ENCODE measurements at regions not wholly inside any gene's neighbourhood (a gene's known extent, or its start where the extent isn't known, plus 50 kb on each side); places are given as distances from the start of the nearest gene placed in this dataset.

- Histone ChIP-seq H3K27ac (ENCODE audit: insufficient read depth, low read depth, low read length) (no peak overlapping the region), H3K4me1 (ENCODE audit: control insufficient read depth, extremely low read depth, insufficient read depth, low read length) (peaks cover 13% of the 10 kb centered on the region), H3K4me2 (ENCODE audit: insufficient read depth, low read length) (no peak overlapping the region), H3K4me3 (replicated peaks in 1 of 3; ENCODE audit: insufficient read depth in 1 of 3, low read depth in 1 of 3, low read length in 3 of 3) (no peak overlapping the region), H3K27me3 (ENCODE audit: control insufficient read depth in 2 of 2, insufficient read depth in 2 of 2, low read length in 2 of 2) (no peaks in the 10 kb centered on the region), H3K9ac (replicated peaks; ENCODE audit: extremely low read depth, insufficient read depth, low read length) (no peak overlapping the region), H4K20me1 (replicated peaks; ENCODE audit: control insufficient read depth, extremely low read depth, insufficient read depth, low read length) (no peaks in the 10 kb centered on the region), H3K79me2 (ENCODE audit: control insufficient read depth, insufficient read depth, low read length) (no peaks in the 10 kb centered on the region), H3K36me3 (ENCODE audit: control insufficient read depth in 2 of 2, extremely low read depth in 1 of 2, insufficient read depth in 2 of 2, low read length in 2 of 2) (no peaks in the 10 kb centered on the region), H2AFZ (ENCODE audit: low read depth, low read length) (no peak overlapping the region), H3K9me3 (replicated peaks; ENCODE audit: control insufficient read depth, insufficient read depth, low read length) (no peaks in the 10 kb centered on the region), H3K9me1 (replicated peaks; ENCODE audit: control insufficient read depth, extremely low read depth, insufficient read depth, low read length) (no peaks in the 10 kb centered on the region)
- FAIRE-seq: peak; percentile 84
- intact Hi-C loops (cut with micrococcal nuclease): loop anchor here (1.0 to 5.0 kb wide), 6 partner anchors 60 to 776 kb away; partner anchors contain the start of gene TFB1M
- peak; percentile 76 for DNase-seq (ENCODE audit: low read depth, low spot score)
- ChIA-PET CTCF (interaction anchor here (0.6 to 8.3 kb wide), 37 partner anchors 9 to 399 kb away, joined by 3 to 167 read pairs (median 4); no protein-coding TSS in a partner anchor), POLR2A (no interaction called here)
- TF ChIP-seq, protein P1, sequence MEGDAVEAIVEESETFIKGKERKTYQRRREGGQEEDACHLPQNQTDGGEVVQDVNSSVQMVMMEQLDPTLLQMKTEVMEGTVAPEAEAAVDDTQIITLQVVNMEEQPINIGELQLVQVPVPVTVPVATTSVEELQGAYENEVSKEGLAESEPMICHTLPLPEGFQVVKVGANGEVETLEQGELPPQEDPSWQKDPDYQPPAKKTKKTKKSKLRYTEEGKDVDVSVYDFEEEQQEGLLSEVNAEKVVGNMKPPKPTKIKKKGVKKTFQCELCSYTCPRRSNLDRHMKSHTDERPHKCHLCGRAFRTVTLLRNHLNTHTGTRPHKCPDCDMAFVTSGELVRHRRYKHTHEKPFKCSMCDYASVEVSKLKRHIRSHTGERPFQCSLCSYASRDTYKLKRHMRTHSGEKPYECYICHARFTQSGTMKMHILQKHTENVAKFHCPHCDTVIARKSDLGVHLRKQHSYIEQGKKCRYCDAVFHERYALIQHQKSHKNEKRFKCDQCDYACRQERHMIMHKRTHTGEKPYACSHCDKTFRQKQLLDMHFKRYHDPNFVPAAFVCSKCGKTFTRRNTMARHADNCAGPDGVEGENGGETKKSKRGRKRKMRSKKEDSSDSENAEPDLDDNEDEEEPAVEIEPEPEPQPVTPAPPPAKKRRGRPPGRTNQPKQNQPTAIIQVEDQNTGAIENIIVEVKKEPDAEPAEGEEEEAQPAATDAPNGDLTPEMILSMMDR (IDR thresholded peaks at IDR 0.05; ENCODE audit: extremely low read depth in 1 of 2, insufficient read depth in 1 of 2, low read depth in 1 of 2, low read length in 2 of 2): peak; percentile 65 to 73
- no peak for TF ChIP-seq EZH2 (IDR thresholded peaks at IDR 0.05; ENCODE audit: borderline replicate concordance, low read depth, low read length, severe bottlenecking)
- dilution Hi-C loops (cut with MboI; ENCODE audit: extremely low pct_ligation_motif_present, low sequenced_read_pairs): no loop called here
- no TSS peak for BruUV-seq (replicated peaks)
Observed at GRCh38 chr6:154928325-154928922, 66.7 kb upstream of the TIAM2 start.

DNA sequence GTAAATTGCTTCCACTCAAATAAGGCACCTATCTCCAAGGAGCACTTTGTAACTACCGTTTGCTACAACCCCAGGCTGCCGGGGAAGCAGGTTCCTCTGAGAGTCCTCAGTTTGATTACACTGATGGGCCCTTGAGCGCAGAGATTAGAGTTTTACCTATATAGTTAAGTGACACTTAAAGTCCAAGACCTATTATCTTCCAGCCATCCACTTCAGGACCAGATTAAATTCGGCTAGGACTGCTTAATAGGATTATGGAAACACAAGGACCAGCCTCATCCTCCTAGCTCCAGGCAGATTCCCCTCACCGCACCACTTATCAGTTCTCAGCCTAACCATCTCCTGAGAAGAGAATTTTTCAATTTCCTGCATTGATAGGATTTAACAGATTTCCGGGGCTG is 64.7 kb upstream of the TIAM2 start:
- no peaks in the 10 kb centered on the region for H3K27me3 ChIP-seq (ENCODE audit: control insufficient read depth in 2 of 2, insufficient read depth in 2 of 2, low read length in 2 of 2)
- ChIA-PET CTCF (interaction anchor here (0.6 to 8.3 kb wide), 5 partner anchors 62 to 386 kb away, joined by 3 to 167 read pairs (median 11); no protein-coding TSS in a partner anchor), POLR2A (no interaction called here)
- no peak overlapping the region for H3K9ac ChIP-seq (replicated peaks; ENCODE audit: extremely low read depth, insufficient read depth, low read length)
- no peaks in the 10 kb centered on the region for H3K79me2 ChIP-seq (ENCODE audit: control insufficient read depth, insufficient read depth, low read length)
- DNase-seq (ENCODE audit: low read depth, low spot score): no peak
- no peaks in the 10 kb centered on the region for H3K36me3 ChIP-seq (ENCODE audit: control insufficient read depth in 2 of 2, extremely low read depth in 1 of 2, insufficient read depth in 2 of 2, low read length in 2 of 2)
- dilution Hi-C loops (cut with MboI; ENCODE audit: extremely low pct_ligation_motif_present, low sequenced_read_pairs): no loop called here
- TF ChIP-seq JUN (IDR thresholded peaks at IDR 0.05; ENCODE audit: borderline replicate concordance, insufficient read depth, insufficient read length, low read depth) (no peak), FOS (IDR thresholded peaks at IDR 0.05; ENCODE audit: borderline replicate concordance, insufficient read depth, low read length) (no peak), GATA2 (IDR thresholded peaks at IDR 0.05; ENCODE audit: insufficient read depth, insufficient read length, low read depth, low read length) (no peak), MYC (IDR thresholded peaks at IDR 0.05; ENCODE audit: low read depth, low read length) (no peak), POLR2A (IDR thresholded peaks at IDR 0.05; ENCODE audit: low read depth, low read length) (no peak), EZH2 (IDR thresholded peaks at IDR 0.05; ENCODE audit: borderline replicate concordance, low read depth, low read length, severe bottlenecking) (no peak), POLR2AphosphoS5 (IDR thresholded peaks at IDR 0.05; ENCODE audit: insufficient read depth, low read depth, low read length) (no peak)
- TF ChIP-seq, protein P2, sequence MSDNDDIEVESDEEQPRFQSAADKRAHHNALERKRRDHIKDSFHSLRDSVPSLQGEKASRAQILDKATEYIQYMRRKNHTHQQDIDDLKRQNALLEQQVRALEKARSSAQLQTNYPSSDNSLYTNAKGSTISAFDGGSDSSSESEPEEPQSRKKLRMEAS (IDR thresholded peaks at IDR 0.05; ENCODE audit: insufficient read depth, insufficient read length): no peak
- TF ChIP-seq, protein P1 (IDR thresholded peaks at IDR 0.05; ENCODE audit: extremely low read depth in 1 of 2, insufficient read depth in 1 of 2, low read depth in 1 of 2, low read length in 2 of 2): no peak
- no TSS peak for BruUV-seq (replicated peaks)
- FAIRE-seq: no peak
- no peak overlapping the region for H2AFZ ChIP-seq (ENCODE audit: low read depth, low read length)
- no peaks in the 10 kb centered on the region for H3K9me3 ChIP-seq (replicated peaks; ENCODE audit: control insufficient read depth, insufficient read depth, low read length)
- no peak overlapping the region for H3K4me2 ChIP-seq (ENCODE audit: insufficient read depth, low read length)
- H4K20me1 ChIP-seq (replicated peaks; ENCODE audit: control insufficient read depth, extremely low read depth, insufficient read depth, low read length): no peaks in the 10 kb centered on the region
- no peak overlapping the region for H3K4me3 ChIP-seq (replicated peaks in 1 of 3; ENCODE audit: insufficient read depth in 1 of 3, low read depth in 1 of 3, low read length in 3 of 3)
- no peak overlapping the region for H3K27ac ChIP-seq (ENCODE audit: insufficient read depth, low read depth, low read length)
- H3K4me1 ChIP-seq (ENCODE audit: control insufficient read depth, extremely low read depth, insufficient read depth, low read length): peaks cover 13% of the 10 kb centered on the region
- no peaks in the 10 kb centered on the region for H3K9me1 ChIP-seq (replicated peaks; ENCODE audit: control insufficient read depth, extremely low read depth, insufficient read depth, low read length)
- intact Hi-C loops (cut with micrococcal nuclease): loop anchor here (5.0 kb wide), 1 partner anchor 82 kb away; no protein-coding TSS in a partner anchor
